ENCODE measurements at regions not wholly inside any gene's neighbourhood (a gene's known extent, or its start where the extent isn't known, plus 50 kb on each side); places are given as distances from the start of the nearest gene placed in this dataset.

DNA sequence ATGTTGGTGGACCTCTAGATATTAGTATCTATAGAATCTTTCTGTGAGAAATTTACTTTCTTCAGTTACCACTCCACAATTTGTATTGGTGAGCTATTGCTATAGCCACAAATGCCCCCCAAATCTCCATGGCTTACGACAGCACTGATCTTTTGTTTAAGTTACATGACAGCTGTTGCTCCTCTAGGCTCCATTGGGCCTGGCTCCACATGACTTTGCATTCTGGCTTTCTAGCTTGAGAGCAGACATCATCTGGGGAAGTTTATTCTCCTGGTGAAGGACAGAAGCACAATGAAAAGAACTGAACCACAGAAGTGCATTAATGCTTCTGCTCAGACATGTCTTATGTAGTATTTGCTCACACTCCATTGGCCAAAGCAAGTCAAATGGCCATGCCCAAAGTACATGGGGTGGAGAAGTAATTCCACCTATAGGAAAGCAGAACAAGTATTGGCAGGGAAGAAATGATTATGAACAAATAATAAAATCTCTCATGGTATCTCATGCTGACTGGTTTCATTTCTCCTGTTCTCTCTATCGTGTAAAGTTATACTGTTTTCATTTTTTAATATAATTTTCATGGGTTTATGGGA lies 126.6 kb upstream of the FAM9C start:
- intact Hi-C loops (cut with DNase I; ENCODE audit: low total_unique reads), result no loop called here
- Histone ChIP-seq H3K4me1 (no peaks in the 10 kb centered on the region), H3K9me3 (no peaks in the 10 kb centered on the region), H3K36me3 (no peaks in the 10 kb centered on the region), H3K27me3 (no peaks in the 10 kb centered on the region), H3K4me3 (no peak overlapping the region), H3K27ac (no peak overlapping the region)
- no peak for TF ChIP-seq POLR2A (IDR thresholded peaks at IDR 0.05)
- TF ChIP-seq, protein P1, sequence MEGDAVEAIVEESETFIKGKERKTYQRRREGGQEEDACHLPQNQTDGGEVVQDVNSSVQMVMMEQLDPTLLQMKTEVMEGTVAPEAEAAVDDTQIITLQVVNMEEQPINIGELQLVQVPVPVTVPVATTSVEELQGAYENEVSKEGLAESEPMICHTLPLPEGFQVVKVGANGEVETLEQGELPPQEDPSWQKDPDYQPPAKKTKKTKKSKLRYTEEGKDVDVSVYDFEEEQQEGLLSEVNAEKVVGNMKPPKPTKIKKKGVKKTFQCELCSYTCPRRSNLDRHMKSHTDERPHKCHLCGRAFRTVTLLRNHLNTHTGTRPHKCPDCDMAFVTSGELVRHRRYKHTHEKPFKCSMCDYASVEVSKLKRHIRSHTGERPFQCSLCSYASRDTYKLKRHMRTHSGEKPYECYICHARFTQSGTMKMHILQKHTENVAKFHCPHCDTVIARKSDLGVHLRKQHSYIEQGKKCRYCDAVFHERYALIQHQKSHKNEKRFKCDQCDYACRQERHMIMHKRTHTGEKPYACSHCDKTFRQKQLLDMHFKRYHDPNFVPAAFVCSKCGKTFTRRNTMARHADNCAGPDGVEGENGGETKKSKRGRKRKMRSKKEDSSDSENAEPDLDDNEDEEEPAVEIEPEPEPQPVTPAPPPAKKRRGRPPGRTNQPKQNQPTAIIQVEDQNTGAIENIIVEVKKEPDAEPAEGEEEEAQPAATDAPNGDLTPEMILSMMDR (IDR thresholded peaks at IDR 0.05), result no peak
- no peak for DNase-seq

DNA sequence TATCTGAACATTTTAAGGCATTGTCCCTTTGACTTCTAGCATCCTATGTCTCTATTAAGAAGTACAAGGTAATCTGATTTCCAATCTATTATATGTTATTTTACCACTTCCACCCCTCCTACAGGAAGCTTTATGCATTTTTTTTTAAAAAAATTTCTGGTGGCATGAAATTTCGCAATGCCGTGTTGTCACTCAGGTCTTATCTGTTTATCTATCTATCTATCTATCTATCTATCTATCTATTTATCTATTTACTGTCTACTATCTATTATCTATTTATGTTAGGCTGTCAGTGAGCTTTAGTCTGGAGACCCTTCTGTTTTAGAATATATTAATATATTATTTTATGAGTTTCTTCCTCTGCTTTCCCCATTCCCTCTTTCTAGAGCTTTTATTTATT lies 125.3 kb upstream of the FAM9C start:
- no peaks in the 10 kb centered on the region for H3K9me3 ChIP-seq
- no peaks in the 10 kb centered on the region for H3K4me1 ChIP-seq
- no peak for DNase-seq
- TF ChIP-seq POLR2A (IDR thresholded peaks at IDR 0.05), result no peak
- TF ChIP-seq, protein P1 (IDR thresholded peaks at IDR 0.05), result no peak
- no peak overlapping the region for H3K27ac ChIP-seq
- H3K36me3 ChIP-seq, result no peaks in the 10 kb centered on the region
- intact Hi-C loops (cut with DNase I; ENCODE audit: low total_unique reads), result no loop called here
- no peaks in the 10 kb centered on the region for H3K27me3 ChIP-seq
- H3K4me3 ChIP-seq, result no peak overlapping the region

DNA sequence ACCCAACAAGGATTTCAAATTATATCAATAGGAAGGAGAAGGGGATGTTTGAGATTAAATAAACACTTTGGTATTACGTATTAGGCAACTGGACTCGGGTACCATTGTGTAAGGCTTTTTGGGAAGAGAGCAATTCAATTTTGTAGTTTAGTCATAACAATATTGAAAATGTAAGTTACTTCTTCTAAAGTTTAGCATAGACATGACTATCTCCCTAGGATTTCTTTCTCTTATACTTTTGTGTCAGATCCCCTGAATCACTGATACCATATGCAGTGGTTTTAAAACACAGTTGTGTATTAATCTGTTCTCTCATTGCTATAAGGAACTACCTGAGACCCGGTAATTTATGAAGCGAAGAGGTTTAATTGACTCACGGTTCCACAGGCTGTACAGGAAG lies 123.8 kb upstream of the FAM9C start:
- TF ChIP-seq POLR2A (IDR thresholded peaks at IDR 0.05), result no peak
- TF ChIP-seq, protein P1 (IDR thresholded peaks at IDR 0.05), result no peak
- H3K4me1 ChIP-seq, result no peaks in the 10 kb centered on the region
- DNase-seq, result no peak
- H3K36me3 ChIP-seq, result no peaks in the 10 kb centered on the region
- intact Hi-C loops (cut with DNase I; ENCODE audit: low total_unique reads), result no loop called here
- no peaks in the 10 kb centered on the region for H3K27me3 ChIP-seq
- peak overlapping the region; percentile 70 to 75 for H3K27ac ChIP-seq
- H3K9me3 ChIP-seq, result no peaks in the 10 kb centered on the region
- no peak overlapping the region for H3K4me3 ChIP-seq

DNA sequence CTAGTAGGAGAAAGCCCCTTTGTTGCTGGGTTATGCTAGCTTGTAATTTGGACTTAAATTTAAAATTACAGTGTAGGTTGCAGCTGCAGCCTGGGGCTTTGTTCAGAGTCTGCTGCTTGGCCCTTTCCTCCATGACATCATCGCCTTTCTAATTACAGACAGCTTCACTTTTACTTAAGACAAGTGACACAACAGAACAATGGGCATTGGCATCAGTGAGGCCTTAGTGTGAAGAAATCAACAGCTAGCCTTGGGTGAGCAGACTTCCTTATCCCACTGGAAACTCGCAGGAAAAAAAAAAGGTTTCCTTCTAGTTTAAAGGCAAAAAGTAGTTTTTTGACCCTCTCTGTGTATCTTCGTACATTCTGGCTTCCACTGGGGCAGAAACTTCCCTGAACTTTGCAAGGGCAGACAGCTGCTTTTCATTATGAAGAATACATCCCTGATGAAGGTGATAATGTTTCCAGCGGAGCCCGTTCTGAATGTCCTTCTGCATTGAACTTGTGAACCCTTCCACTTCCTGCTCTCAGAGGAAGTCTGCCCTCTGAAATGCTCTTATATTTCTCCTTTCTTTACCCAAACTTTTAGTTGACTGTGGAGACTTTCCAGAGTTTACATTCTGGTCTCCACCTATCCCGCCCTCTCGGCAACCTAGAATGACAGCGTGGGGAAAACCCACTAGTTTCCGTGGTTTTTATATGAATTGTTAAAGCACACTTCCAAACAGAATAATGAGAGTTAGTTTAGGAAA lies 123.2 kb upstream of the FAM9C start:
- intact Hi-C loops (cut with DNase I; ENCODE audit: low total_unique reads), result no loop called here
- TF ChIP-seq, protein P1 (IDR thresholded peaks at IDR 0.05), result no peak
- no peak for TF ChIP-seq POLR2A (IDR thresholded peaks at IDR 0.05)

More for the DNA sequence above, 123.2 kb upstream of the FAM9C start:
- H3K27ac ChIP-seq, result peak overlapping the region; percentile 70 to 75
- no peaks in the 10 kb centered on the region for H3K9me3 ChIP-seq
- no peak overlapping the region for H3K4me3 ChIP-seq
- no peaks in the 10 kb centered on the region for H3K36me3 ChIP-seq
- H3K4me1 ChIP-seq, result no peaks in the 10 kb centered on the region
- DNase-seq, result peak in 1 of 2 donors; percentile 61
- H3K27me3 ChIP-seq, result no peaks in the 10 kb centered on the region
